Activated CD4-positive, alpha-beta memory T cell treated with anti-CD3 and anti-CD28 coated beads for 36 hours (primary cell): ENCODE measurements at regions not wholly inside any gene's neighbourhood (a gene's known extent, or its start where the extent isn't known, plus 50 kb on each side); places are given as distances from the start of the nearest gene placed in this dataset.
"Not testable (repeated sequence)": the region's sequence is repeated elsewhere in the genome, so short reads cannot be mapped to it uniquely, and the experiment has no call there.

Experiments used
- CTCF ChIA-PET: fragments of 350-600 bp; sonication (Branson Sonifier 250); formaldehyde crosslinking; loops from one replicate; lab custom pipeline; 2021; ENCODE audit warnings: antibody characterized with exemption, inconsistent platforms; lab: Charles Lee
- POLR2A ChIA-PET: fragments of 350-600 bp; sonication (Branson Sonifier 250); formaldehyde crosslinking; loops from one replicate; lab custom pipeline; 2021; ENCODE audit warnings: antibody characterized with exemption; lab: Charles Lee
- DNase-seq: peaks from one replicate; pipeline ENCODE4 v3.0.0-alpha.2; 2020
- H3K27ac Mint-ChIP-seq: one replicate; pipeline ENCODE4 v1.8.0; 2021; ENCODE audit warnings: mixed read lengths
- H3K27me3 Mint-ChIP-seq: one replicate; pipeline ENCODE4 v1.8.0; 2021; ENCODE audit warnings: mixed read lengths
- H3K36me3 Mint-ChIP-seq: one replicate; pipeline ENCODE4 v1.8.0; 2021; ENCODE audit warnings: mixed read lengths
- H3K4me1 Mint-ChIP-seq: one replicate; pipeline ENCODE4 v1.8.0; 2021; ENCODE audit warnings: low read depth, mixed read lengths
- H3K4me3 Mint-ChIP-seq: one replicate; pipeline ENCODE4 v1.8.0; 2021; ENCODE audit warnings: mild to moderate bottlenecking, mixed read lengths
- H3K9me3 Mint-ChIP-seq: one replicate; pipeline ENCODE4 v1.8.0; 2021; ENCODE audit warnings: mixed read lengths
- intact Hi-C: fragments of 100-400 bp; cut with micrococcal nuclease; formaldehyde crosslinking; loops from one replicate; pipeline ENCODE4 v1.15.1; 2023

- no peaks in the 10 kb centered on the region for H3K27me3 Mint-ChIP-seq
Measured at GRCh38 chr9:26682796-26683496, 209.7 kb downstream of the CAAP1 start.

GRCh38 chr9:26682041-26682440, 210.6 kb downstream of the CAAP1 start:
- POLR2A ChIA-PET: no interaction called here
- H3K27ac Mint-ChIP-seq: no peak overlapping the region
- intact Hi-C loops: no loop called here
- no peaks in the 10 kb centered on the region for H3K9me3 Mint-ChIP-seq
- no peak for DNase-seq
- CTCF ChIA-PET: no interaction called here
- H3K4me3 Mint-ChIP-seq: no peak overlapping the region
- H3K4me1 Mint-ChIP-seq: no peaks in the 10 kb centered on the region
- H3K36me3 Mint-ChIP-seq: no peaks in the 10 kb centered on the region
- no peaks in the 10 kb centered on the region for H3K27me3 Mint-ChIP-seq

More at GRCh38 chr9:26682796-26683496, 209.7 kb downstream of the CAAP1 start:
- Mint-ChIP-seq H3K4me1 (no peaks in the 10 kb centered on the region), H3K9me3 (no peaks in the 10 kb centered on the region), H3K36me3 (no peaks in the 10 kb centered on the region), H3K4me3 (no peak overlapping the region), H3K27ac (no peak overlapping the region)
- no peak for DNase-seq
- intact Hi-C loops: no loop called here
- POLR2A ChIA-PET: no interaction called here
- CTCF ChIA-PET: no interaction called here

- Mint-ChIP-seq H3K9me3 (no peaks in the 10 kb centered on the region), H3K27me3 (no peaks in the 10 kb centered on the region), H3K4me3 (no peak overlapping the region), H3K4me1 (no peaks in the 10 kb centered on the region), H3K27ac (no peak overlapping the region), H3K36me3 (no peaks in the 10 kb centered on the region)
- intact Hi-C loops: no loop called here
- CTCF ChIA-PET: no interaction called here
- POLR2A ChIA-PET: no interaction called here
- DNase-seq: no peak
Measured at GRCh38 chr9:26677965-26678706, 214.5 kb downstream of the CAAP1 start.

GRCh38 chr9:26675035-26675434, 217.6 kb downstream of the CAAP1 start:
- Mint-ChIP-seq H3K27me3 (no peaks in the 10 kb centered on the region), H3K9me3 (no peaks in the 10 kb centered on the region), H3K27ac (no peak overlapping the region), H3K36me3 (no peaks in the 10 kb centered on the region), H3K4me3 (no peak overlapping the region), H3K4me1 (no peaks in the 10 kb centered on the region)
- intact Hi-C loops: no loop called here
- CTCF ChIA-PET: no interaction called here
- no peak for DNase-seq
- POLR2A ChIA-PET: no interaction called here

- ChIA-PET POLR2A (no interaction called here), CTCF (no interaction called here)
- intact Hi-C loops: no loop called here
- H3K9me3 Mint-ChIP-seq: no peaks in the 10 kb centered on the region
- H3K27me3 Mint-ChIP-seq: no peaks in the 10 kb centered on the region
- DNase-seq: no peak
- H3K4me3 Mint-ChIP-seq: no peak overlapping the region
- no peak overlapping the region for H3K27ac Mint-ChIP-seq
- H3K36me3 Mint-ChIP-seq: no peaks in the 10 kb centered on the region
- no peaks in the 10 kb centered on the region for H3K4me1 Mint-ChIP-seq
Measured at GRCh38 chr9:26673261-26673660, 219.3 kb downstream of the CAAP1 start.

- CTCF ChIA-PET: no interaction called here
- Mint-ChIP-seq H3K27ac (no peak overlapping the region), H3K27me3 (no peaks in the 10 kb centered on the region), H3K36me3 (no peaks in the 10 kb centered on the region), H3K9me3 (no peaks in the 10 kb centered on the region), H3K4me1 (no peaks in the 10 kb centered on the region), H3K4me3 (no peak overlapping the region)
- POLR2A ChIA-PET: no interaction called here
- intact Hi-C loops: no loop called here
- DNase-seq: no peak
Measured at GRCh38 chr9:26669701-26670670, 222.6 kb downstream of the CAAP1 start.

- ChIA-PET CTCF (no interaction called here), POLR2A (no interaction called here)
- no peaks in the 10 kb centered on the region for H3K27me3 Mint-ChIP-seq
- H3K27ac Mint-ChIP-seq: no peak overlapping the region
- no peaks in the 10 kb centered on the region for H3K9me3 Mint-ChIP-seq
- intact Hi-C loops: no loop called here
- no peak for DNase-seq
- no peak overlapping the region for H3K4me3 Mint-ChIP-seq
- no peaks in the 10 kb centered on the region for H3K4me1 Mint-ChIP-seq
- H3K36me3 Mint-ChIP-seq: no peaks in the 10 kb centered on the region
Measured at GRCh38 chr9:26667882-26668281, 224.7 kb downstream of the CAAP1 start.

- Mint-ChIP-seq H3K27ac (no peak overlapping the region), H3K27me3 (peaks cover 3% of the 10 kb centered on the region), H3K36me3 (no peaks in the 10 kb centered on the region), H3K4me1 (no peaks in the 10 kb centered on the region), H3K9me3 (no peaks in the 10 kb centered on the region), H3K4me3 (no peak overlapping the region)
- POLR2A ChIA-PET: no interaction called here
- CTCF ChIA-PET: no interaction called here
- no peak for DNase-seq
- intact Hi-C loops: no loop called here
Measured at GRCh38 chr9:26665666-26666065, 226.9 kb downstream of the CAAP1 start.

GRCh38 chr9:26664087-26664773, 228.4 kb downstream of the CAAP1 start:
- H3K4me3 Mint-ChIP-seq, intact Hi-C loops, H3K36me3 Mint-ChIP-seq, H3K9me3 Mint-ChIP-seq, H3K27me3 Mint-ChIP-seq, DNase-seq, POLR2A ChIA-PET, CTCF ChIA-PET, H3K27ac Mint-ChIP-seq, H3K4me1 Mint-ChIP-seq: not testable (repeated sequence)

GRCh38 chr9:26662476-26662875, 230.1 kb downstream of the CAAP1 start:
- Mint-ChIP-seq H3K27me3 (peaks cover 3% of the 10 kb centered on the region), H3K4me3 (no peak overlapping the region), H3K9me3 (no peaks in the 10 kb centered on the region), H3K4me1 (no peaks in the 10 kb centered on the region), H3K27ac (no peak overlapping the region), H3K36me3 (no peaks in the 10 kb centered on the region)
- CTCF ChIA-PET: no interaction called here
- intact Hi-C loops: no loop called here
- POLR2A ChIA-PET: no interaction called here
- no peak for DNase-seq

- H3K4me3 Mint-ChIP-seq: no peak overlapping the region
- H3K9me3 Mint-ChIP-seq: no peaks in the 10 kb centered on the region
- H3K27ac Mint-ChIP-seq: no peak overlapping the region
- intact Hi-C loops: no loop called here
- no peak for DNase-seq
- H3K36me3 Mint-ChIP-seq: no peaks in the 10 kb centered on the region
- no peaks in the 10 kb centered on the region for H3K4me1 Mint-ChIP-seq
- ChIA-PET CTCF (no interaction called here), POLR2A (no interaction called here)
- H3K27me3 Mint-ChIP-seq: peaks cover 3% of the 10 kb centered on the region
Measured at GRCh38 chr9:26658476-26658875, 234.1 kb downstream of the CAAP1 start.

GRCh38 chr9:26657958-26658357, 234.6 kb downstream of the CAAP1 start:
- no peaks in the 10 kb centered on the region for H3K9me3 Mint-ChIP-seq

More at GRCh38 chr9:26657958-26658357, 234.6 kb downstream of the CAAP1 start:
- no peak for DNase-seq
- peaks cover 3% of the 10 kb centered on the region for H3K27me3 Mint-ChIP-seq
- no peaks in the 10 kb centered on the region for H3K36me3 Mint-ChIP-seq
- H3K27ac Mint-ChIP-seq: no peak overlapping the region
- ChIA-PET CTCF (no interaction called here), POLR2A (no interaction called here)
- intact Hi-C loops: no loop called here
- H3K4me1 Mint-ChIP-seq: no peaks in the 10 kb centered on the region
- no peak overlapping the region for H3K4me3 Mint-ChIP-seq
